ENCODE measurements at regions not wholly inside any gene's neighbourhood (a gene's known extent, or its start where the extent isn't known, plus 50 kb on each side); places are given as distances from the start of the nearest gene placed in this dataset.

DNA sequence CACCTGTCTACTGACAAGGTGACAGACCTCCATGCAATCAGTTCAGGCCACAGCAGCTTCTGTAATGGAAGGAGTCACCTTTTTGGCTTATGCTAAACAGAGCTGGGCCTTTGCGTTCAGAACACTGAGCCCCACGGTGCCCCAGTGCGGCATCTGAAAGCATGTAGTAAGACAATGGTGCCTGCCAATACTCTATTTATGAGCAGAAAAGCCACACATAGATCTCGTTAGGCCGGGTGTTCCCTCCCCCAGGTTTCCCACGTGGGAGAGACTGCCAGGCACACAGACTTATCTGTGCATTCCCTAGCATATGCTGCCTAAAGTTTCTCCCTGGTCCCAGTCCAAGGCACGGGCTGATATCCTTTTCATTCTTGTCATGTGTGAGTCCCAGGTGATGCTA lies 150.9 kb downstream of the ACTR3 start:
- H3K27me3 Mint-ChIP-seq (ENCODE audit: low read depth), result peaks cover 1% of the 10 kb centered on the region
- no peaks in the 10 kb centered on the region for H3K4me1 Mint-ChIP-seq
- TF ChIP-seq, protein P1, sequence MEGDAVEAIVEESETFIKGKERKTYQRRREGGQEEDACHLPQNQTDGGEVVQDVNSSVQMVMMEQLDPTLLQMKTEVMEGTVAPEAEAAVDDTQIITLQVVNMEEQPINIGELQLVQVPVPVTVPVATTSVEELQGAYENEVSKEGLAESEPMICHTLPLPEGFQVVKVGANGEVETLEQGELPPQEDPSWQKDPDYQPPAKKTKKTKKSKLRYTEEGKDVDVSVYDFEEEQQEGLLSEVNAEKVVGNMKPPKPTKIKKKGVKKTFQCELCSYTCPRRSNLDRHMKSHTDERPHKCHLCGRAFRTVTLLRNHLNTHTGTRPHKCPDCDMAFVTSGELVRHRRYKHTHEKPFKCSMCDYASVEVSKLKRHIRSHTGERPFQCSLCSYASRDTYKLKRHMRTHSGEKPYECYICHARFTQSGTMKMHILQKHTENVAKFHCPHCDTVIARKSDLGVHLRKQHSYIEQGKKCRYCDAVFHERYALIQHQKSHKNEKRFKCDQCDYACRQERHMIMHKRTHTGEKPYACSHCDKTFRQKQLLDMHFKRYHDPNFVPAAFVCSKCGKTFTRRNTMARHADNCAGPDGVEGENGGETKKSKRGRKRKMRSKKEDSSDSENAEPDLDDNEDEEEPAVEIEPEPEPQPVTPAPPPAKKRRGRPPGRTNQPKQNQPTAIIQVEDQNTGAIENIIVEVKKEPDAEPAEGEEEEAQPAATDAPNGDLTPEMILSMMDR (IDR thresholded peaks at IDR 0.05; ENCODE audit: unreplicated experiment), result no peak
- H3K9me3 Mint-ChIP-seq, result peaks cover 9% of the 10 kb centered on the region
- H3K27ac Mint-ChIP-seq, result no peak overlapping the region
- H3K36me3 Mint-ChIP-seq, result no peaks in the 10 kb centered on the region
- no peak overlapping the region for H3K4me3 Mint-ChIP-seq
- no peak for DNase-seq (ENCODE audit: low spot score in 2 of 2, unreplicated experiment in 2 of 2)

DNA sequence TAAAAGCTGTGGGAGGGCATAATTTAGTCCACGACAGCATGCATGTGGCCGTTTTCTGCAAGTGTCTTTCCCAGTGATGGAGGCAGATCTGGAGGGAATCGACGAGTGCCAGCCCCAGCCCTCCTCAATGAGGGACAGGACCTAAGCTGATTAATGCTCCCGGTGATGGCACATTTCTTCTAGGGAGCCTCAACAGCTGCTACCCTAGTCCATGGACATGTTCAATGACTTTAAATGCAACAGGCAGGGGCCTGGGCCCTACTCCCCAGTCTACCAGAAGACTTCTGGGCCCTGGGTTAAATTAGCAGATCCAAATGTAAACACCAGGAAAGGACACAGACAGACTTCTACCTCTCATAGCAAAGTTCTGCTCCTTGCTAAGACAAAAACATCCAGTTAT lies 155.1 kb downstream of the ACTR3 start:
- TF ChIP-seq, protein P1 (IDR thresholded peaks at IDR 0.05; ENCODE audit: unreplicated experiment), result no peak
- no peak for DNase-seq (ENCODE audit: low spot score in 2 of 2, unreplicated experiment in 2 of 2)
- Mint-ChIP-seq H3K4me1 (no peaks in the 10 kb centered on the region), H3K36me3 (no peaks in the 10 kb centered on the region), H3K27me3 (ENCODE audit: low read depth) (peaks cover 1% of the 10 kb centered on the region), H3K9me3 (no peaks in the 10 kb centered on the region), H3K4me3 (no peak overlapping the region), H3K27ac (no peak overlapping the region)

DNA sequence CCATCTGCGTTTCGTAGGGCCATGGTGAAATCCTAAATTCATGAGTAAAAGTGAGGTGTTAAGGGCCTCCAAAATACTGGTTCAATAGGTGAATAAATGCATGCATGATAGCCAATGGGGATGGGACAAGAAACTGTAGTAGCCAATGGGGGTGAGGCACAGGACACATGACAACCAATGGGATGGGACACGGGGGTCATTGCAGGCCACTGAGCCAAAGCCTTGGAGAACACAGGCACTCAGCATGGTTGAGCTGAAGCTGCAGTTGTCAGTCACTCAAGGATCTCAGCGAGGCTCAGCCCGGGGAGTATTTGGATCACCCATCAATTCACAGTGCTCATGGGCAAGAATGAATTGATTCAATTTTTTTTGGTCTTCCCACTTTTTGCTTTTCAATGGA lies 156.5 kb downstream of the ACTR3 start:
- Mint-ChIP-seq H3K4me3 (no peak overlapping the region), H3K4me1 (no peaks in the 10 kb centered on the region), H3K27me3 (ENCODE audit: low read depth) (no peaks in the 10 kb centered on the region), H3K36me3 (no peaks in the 10 kb centered on the region), H3K27ac (no peak overlapping the region), H3K9me3 (no peaks in the 10 kb centered on the region)
- DNase-seq (ENCODE audit: low spot score in 2 of 2, unreplicated experiment in 2 of 2), result no peak
- TF ChIP-seq, protein P1 (IDR thresholded peaks at IDR 0.05; ENCODE audit: unreplicated experiment), result no peak

DNA sequence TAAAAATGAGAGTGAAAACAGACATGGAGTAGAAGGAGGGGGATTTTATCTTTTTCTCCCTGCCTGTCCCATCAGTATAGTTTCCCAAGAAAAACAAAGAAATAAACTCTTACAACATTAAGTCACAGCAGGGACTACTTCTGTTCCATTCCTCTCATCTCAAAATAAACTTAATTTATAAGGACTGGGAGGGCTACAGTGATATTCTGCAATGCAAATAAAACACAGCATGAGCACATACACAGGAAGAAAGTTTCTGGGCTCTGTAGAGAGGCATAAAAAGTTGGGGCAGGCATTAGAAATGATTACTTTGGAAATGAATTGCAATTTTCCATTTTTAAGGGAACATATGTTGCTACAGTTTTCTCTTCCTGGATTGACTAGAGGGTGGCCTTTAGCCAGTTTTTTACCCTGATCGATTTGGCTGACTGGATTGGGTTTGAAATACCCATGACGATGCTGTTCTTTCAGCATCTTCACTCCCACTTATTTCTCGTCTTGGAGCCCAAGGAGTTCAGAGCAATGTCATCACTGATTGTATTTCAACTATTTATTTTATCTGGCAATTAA lies 157.1 kb downstream of the ACTR3 start:
- Mint-ChIP-seq H3K27ac (no peak overlapping the region), H3K4me3 (no peak overlapping the region), H3K4me1 (no peaks in the 10 kb centered on the region), H3K27me3 (ENCODE audit: low read depth) (peaks cover under 1% of the 10 kb centered on the region), H3K36me3 (no peaks in the 10 kb centered on the region), H3K9me3 (no peaks in the 10 kb centered on the region)
- no peak for DNase-seq (ENCODE audit: low spot score in 2 of 2, unreplicated experiment in 2 of 2)
- TF ChIP-seq, protein P1 (IDR thresholded peaks at IDR 0.05; ENCODE audit: unreplicated experiment), result no peak

- TF ChIP-seq, protein P1 (IDR thresholded peaks at IDR 0.05; ENCODE audit: unreplicated experiment), result no peak
- Mint-ChIP-seq H3K4me3 (no peak overlapping the region), H3K27me3 (ENCODE audit: low read depth) (peaks cover 15% of the 10 kb centered on the region), H3K9me3 (no peaks in the 10 kb centered on the region), H3K36me3 (no peaks in the 10 kb centered on the region), H3K4me1 (no peaks in the 10 kb centered on the region), H3K27ac (no peak overlapping the region)
- no peak for DNase-seq (ENCODE audit: low spot score in 2 of 2, unreplicated experiment in 2 of 2)
These were observed 159.4 kb downstream of the ACTR3 start for GRCh38 chr2:114049280-114049679.

DNA sequence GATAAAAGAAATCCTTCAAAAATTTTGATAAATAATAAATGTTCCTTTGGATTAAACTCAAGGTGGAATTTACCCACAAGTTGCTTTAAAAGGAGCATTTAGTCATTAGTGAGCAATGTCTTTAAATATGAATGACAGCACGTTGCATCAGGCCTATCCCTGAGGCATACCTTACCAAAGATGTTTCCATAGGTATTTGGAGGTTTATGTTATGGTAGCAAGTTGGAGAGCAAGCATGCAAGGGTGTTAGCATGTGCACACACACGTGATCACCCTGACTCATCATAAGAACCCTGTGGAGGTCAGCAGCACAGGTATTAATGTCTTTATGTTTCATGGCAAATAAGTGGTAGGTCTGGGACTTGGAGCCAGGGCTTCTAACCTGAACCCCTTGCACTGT lies 159.9 kb downstream of the ACTR3 start:
- Mint-ChIP-seq H3K27me3 (ENCODE audit: low read depth) (peaks cover 15% of the 10 kb centered on the region), H3K9me3 (no peaks in the 10 kb centered on the region), H3K4me1 (no peaks in the 10 kb centered on the region), H3K27ac (no peak overlapping the region), H3K4me3 (no peak overlapping the region), H3K36me3 (no peaks in the 10 kb centered on the region)
- no peak for DNase-seq (ENCODE audit: low spot score in 2 of 2, unreplicated experiment in 2 of 2)
- TF ChIP-seq, protein P1 (IDR thresholded peaks at IDR 0.05; ENCODE audit: unreplicated experiment), result no peak

Data from mesothelial cell of epicardium (in vitro differentiated cells).